ENCODE measurements at regions not wholly inside any gene's neighbourhood (a gene's known extent, or its start where the extent isn't known, plus 50 kb on each side); places are given as distances from the start of the nearest gene placed in this dataset.
"Not testable (repeated sequence)": the region's sequence is repeated elsewhere in the genome, so short reads cannot be mapped to it uniquely, and the experiment has no call there.

GRCh38 chr13:91236182-91236581 lies 111.3 kb upstream of the MIR17HG start:
- DNase-seq: no peak

- no peak for DNase-seq
Observed at GRCh38 chr13:91236921-91237320, 110.6 kb upstream of the MIR17HG start.

GRCh38 chr13:91238036-91238435 lies 109.5 kb upstream of the MIR17HG start:
- DNase-seq: no peak

GRCh38 chr13:91240341-91240740 lies 107.1 kb upstream of the MIR17HG start:
- DNase-seq: no peak

GRCh38 chr13:91241221-91241933 lies 106.1 kb upstream of the MIR17HG start:
- DNase-seq: no peak

GRCh38 chr13:91242652-91243051 lies 104.8 kb upstream of the MIR17HG start:
- DNase-seq: no peak

GRCh38 chr13:91245288-91245687 lies 102.2 kb upstream of the MIR17HG start:
- no peak for DNase-seq

GRCh38 chr13:91247768-91248167 lies 99.7 kb upstream of the MIR17HG start:
- DNase-seq: no peak

GRCh38 chr13:91248249-91248648 lies 99.2 kb upstream of the MIR17HG start:
- DNase-seq: no peak

- no peak for DNase-seq
Observed at GRCh38 chr13:91249370-91249769, 98.1 kb upstream of the MIR17HG start.

- DNase-seq: no peak
Observed at GRCh38 chr13:91249861-91250260, 97.6 kb upstream of the MIR17HG start.

GRCh38 chr13:91251573-91251972 lies 95.9 kb upstream of the MIR17HG start:
- not testable (repeated sequence) for DNase-seq

- DNase-seq: no peak
Observed at GRCh38 chr13:91264484-91264883, 83.0 kb upstream of the MIR17HG start.

GRCh38 chr13:91269237-91269636 lies 78.2 kb upstream of the MIR17HG start:
- no peak for DNase-seq

GRCh38 chr13:91270031-91270430 lies 77.5 kb upstream of the MIR17HG start:
- peak; percentile 59 for DNase-seq

- no peak for DNase-seq
Observed at GRCh38 chr13:91272235-91272777, 75.2 kb upstream of the MIR17HG start.

- no peak for DNase-seq
Observed at GRCh38 chr13:91273675-91274074, 73.8 kb upstream of the MIR17HG start.

GRCh38 chr13:91277013-91277676 lies 70.3 kb upstream of the MIR17HG start:
- DNase-seq: no peak

GRCh38 chr13:91278291-91278690 lies 69.2 kb upstream of the MIR17HG start:
- DNase-seq: no peak

GRCh38 chr13:91278888-91279287 lies 68.6 kb upstream of the MIR17HG start:
- DNase-seq: no peak

- peak; percentile 28 for DNase-seq
Observed at GRCh38 chr13:91280801-91281200, 66.7 kb upstream of the MIR17HG start.

- DNase-seq: no peak
Observed at GRCh38 chr13:91284335-91284734, 63.2 kb upstream of the MIR17HG start.

GRCh38 chr13:91286317-91286716 lies 61.2 kb upstream of the MIR17HG start:
- no peak for DNase-seq

- DNase-seq: no peak
Observed at GRCh38 chr13:91291078-91291477, 56.4 kb upstream of the MIR17HG start.
